ENCODE measurements at regions not wholly inside any gene's neighbourhood (a gene's known extent, or its start where the extent isn't known, plus 50 kb on each side); places are given as distances from the start of the nearest gene placed in this dataset.

GRCh38 chr1:173285048-173285447, 77.9 kb upstream of the TNFSF4 start:
- ChIA-PET RAD21 (ENCODE audit: low non-redundant PET in 1 of 2, low total read pairs in 2 of 2, uncharacterized antibody in 2 of 2, unreplicated experiment in 2 of 2) (no interaction called here), POLR2A (no interaction called here), CTCF (no interaction called here)
- 0 out of 2 replicates have a peak, but pooled peaks cover 5% of the 10 kb centered on the region for H3K9me2 ChIP-seq (ENCODE audit: insufficient read depth)
- no peaks in the 10 kb centered on the region for H3K27me3 ChIP-seq (ENCODE audit: insufficient read depth, low read length)
- no TSS peak for BruUV-seq (replicated peaks)
- H3K4me1 ChIP-seq (ENCODE audit: control insufficient read depth in 1 of 2, insufficient read depth in 2 of 2, low read length in 2 of 2): no peaks in the 10 kb centered on the region
- no peaks in the 10 kb centered on the region for H3K36me3 ChIP-seq (ENCODE audit: control insufficient read depth in 1 of 2, insufficient read depth in 2 of 2, low read length in 2 of 2)
- DNase-seq (ENCODE audit: low read depth, low spot score) (no peak), ATAC-seq (no peak)
- TF ChIP-seq EZH2phosphoT487 (IDR thresholded peaks at IDR 0.05; ENCODE audit: borderline replicate concordance) (no peak), JUND (IDR thresholded peaks at IDR 0.05) (no peak), ZNF274 (IDR thresholded peaks at IDR 0.05; ENCODE audit: low read depth, low read length) (no peak), CBX3 (IDR thresholded peaks at IDR 0.05; ENCODE audit: low read depth) (no peak), YY1 (IDR thresholded peaks at IDR 0.05; ENCODE audit: extremely low read depth, insufficient replicate concordance, low read depth, low read length) (no peak), CTCF (IDR thresholded peaks at IDR 0.05 in 2 of 3, conservative IDR thresholded peaks at IDR 0.05 in 1 of 3; ENCODE audit: borderline replicate concordance in 1 of 3, insufficient read depth in 1 of 3, low read depth in 2 of 3, low read length in 2 of 3) (no peak), EGR1 (IDR thresholded peaks at IDR 0.05; ENCODE audit: low read depth) (no peak), POLR2A (IDR thresholded peaks at IDR 0.05; ENCODE audit: borderline replicate concordance, extremely low read depth, insufficient read depth, insufficient read length) (no peak), REST (IDR thresholded peaks at IDR 0.05; ENCODE audit: low read depth) (no peak)
- H3K79me2 ChIP-seq (ENCODE audit: insufficient read depth, low read length): no peaks in the 10 kb centered on the region
- H3K9ac ChIP-seq (ENCODE audit: low read length): no peak overlapping the region
- H3K27ac ChIP-seq (ENCODE audit: low read depth, low read length): no peak overlapping the region
- H3K4me2 ChIP-seq (ENCODE audit: low read length): no peak overlapping the region
- H3K9me3 ChIP-seq (ENCODE audit: control insufficient read depth in 1 of 2, insufficient read depth in 1 of 2, low read depth in 1 of 2, low read length in 2 of 2): no peaks in the 10 kb centered on the region
- H3K4me3 ChIP-seq (replicated peaks in 1 of 2; ENCODE audit: low read depth in 1 of 2, low read length in 2 of 2): no peak overlapping the region
- intact Hi-C loops (cut with micrococcal nuclease): no loop called here
- no peaks in the 10 kb centered on the region for H4K20me1 ChIP-seq (ENCODE audit: insufficient read depth)
- H2AFZ ChIP-seq (ENCODE audit: low read depth, low read length, poor library complexity, severe bottlenecking): no peak overlapping the region
